Ectodermal cell (in vitro differentiated cells): ENCODE measurements at regions not wholly inside any gene's neighbourhood (a gene's known extent, or its start where the extent isn't known, plus 50 kb on each side); places are given as distances from the start of the nearest gene placed in this dataset.

Experiments used
- H3K27ac ChIP-seq: 2 replicates; pipeline ENCODE4 v1.7.0; 2013; ENCODE audit warnings: mild to moderate bottlenecking, low read depth, low read length; ENCODE audit not compliant: insufficient read depth, poor library complexity, severe bottlenecking
- H3K27me3 ChIP-seq: 2 replicates; pipeline ENCODE4 v1.7.0; 2013; ENCODE audit warnings: mild to moderate bottlenecking, low read length; ENCODE audit not compliant: insufficient read depth, control insufficient read depth, poor library complexity, severe bottlenecking
- H3K36me3 ChIP-seq: one replicate; pipeline ENCODE4 v1.7.0; 2013; ENCODE audit warnings: low read length; ENCODE audit not compliant: control insufficient read depth, insufficient read depth
- H3K4me1 ChIP-seq: one replicate; pipeline ENCODE4 v1.7.0; 2013; ENCODE audit warnings: low read length; ENCODE audit not compliant: control insufficient read depth, insufficient read depth
- H3K4me3 ChIP-seq: 2 replicates; pipeline ENCODE4 v1.7.0; 2013; ENCODE audit warnings: low read depth, low read length, control low read depth; ENCODE audit not compliant: insufficient read depth
- H3K9me3 ChIP-seq: 2 replicates; pipeline ENCODE4 v1.7.0; 2013; ENCODE audit warnings: mild to moderate bottlenecking, low read length, moderate library complexity; ENCODE audit not compliant: control insufficient read depth
- WGBS, 2 experiments: methylation state at CpG; one replicate each; pipeline ENCODE4 v1.1.7; 2013; ENCODE audit warnings: missing lambda C conversion rate in 2 of 2; 5-methylcytosine and 5-hydroxymethylcytosine counted together

DNA sequence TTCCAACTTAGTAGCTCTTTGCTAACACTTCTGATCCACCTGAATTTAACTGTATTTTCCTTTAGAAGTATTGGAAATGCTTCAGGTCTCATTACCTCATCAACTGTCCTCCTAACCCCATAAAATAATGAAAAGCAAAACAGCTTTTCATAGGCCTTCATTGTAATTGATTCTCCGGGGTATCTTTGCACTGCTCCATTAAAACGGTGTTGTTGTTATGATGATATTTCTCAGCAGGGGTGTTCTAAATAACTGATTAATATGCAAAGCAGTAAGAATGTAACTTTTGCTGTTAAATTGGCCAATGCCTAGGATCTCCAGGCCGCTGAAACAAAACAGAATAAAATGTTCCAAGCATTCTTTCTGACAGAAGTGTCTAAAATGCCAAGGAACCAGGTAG is 1983.2 kb downstream of the EFNA5 start:
- Histone ChIP-seq H3K9me3 (no peaks in the 10 kb centered on the region), H3K36me3 (no peaks in the 10 kb centered on the region), H3K27ac (no peak overlapping the region), H3K4me3 (no peak overlapping the region), H3K4me1 (peaks cover 3% of the 10 kb centered on the region), H3K27me3 (no peaks in the 10 kb centered on the region)
- 51 to 54% methylated on average over 3 of the region's 3 CpGs for WGBS, 2 experiments

DNA sequence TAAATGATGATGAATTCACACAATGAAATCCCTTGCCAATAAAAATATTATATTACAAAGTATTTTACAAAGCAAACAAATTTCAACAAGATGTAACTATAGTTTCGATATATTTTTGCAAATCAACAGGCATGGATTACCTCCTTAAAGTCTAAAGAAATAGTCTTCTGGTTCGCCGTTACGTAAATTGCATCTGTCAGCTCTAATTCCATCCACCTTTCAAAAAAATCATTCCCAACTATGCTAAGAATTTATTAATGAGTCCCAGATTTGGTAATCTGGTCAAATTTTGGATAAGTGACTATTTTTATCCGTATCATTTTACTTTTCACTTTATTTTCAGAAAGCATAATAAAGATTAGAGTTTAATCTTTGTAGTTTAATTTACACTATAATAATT is 1984.9 kb downstream of the EFNA5 start:
- 99 to 100% methylated on average over 4 of the region's 5 CpGs for WGBS, 2 experiments
- H3K36me3 ChIP-seq: no peaks in the 10 kb centered on the region
- H3K27ac ChIP-seq: no peak overlapping the region

DNA sequence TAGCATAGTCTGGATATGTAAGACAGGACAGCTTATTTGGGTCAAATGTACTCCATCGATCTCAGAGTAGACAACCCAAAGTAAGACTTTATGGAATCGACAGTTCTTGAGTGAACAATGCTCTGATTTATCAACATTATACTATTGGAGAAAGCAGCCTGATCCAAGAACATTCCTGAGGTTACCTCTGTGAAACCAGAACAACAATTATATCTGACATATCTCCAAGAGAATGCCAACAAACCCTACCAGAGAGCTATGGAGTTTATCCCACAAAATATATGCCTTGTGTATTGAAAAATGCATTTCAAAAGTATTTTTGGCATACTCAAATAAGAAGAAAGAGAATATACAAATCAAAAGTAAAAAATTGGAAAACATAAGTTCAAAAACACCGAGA is 1985.9 kb downstream of the EFNA5 start:
- no peaks in the 10 kb centered on the region for H3K9me3 ChIP-seq
- peaks cover 3% of the 10 kb centered on the region for H3K4me1 ChIP-seq
- no peak overlapping the region for H3K4me3 ChIP-seq
- H3K36me3 ChIP-seq: no peaks in the 10 kb centered on the region
- H3K27me3 ChIP-seq: no peaks in the 10 kb centered on the region
- no peak overlapping the region for H3K27ac ChIP-seq
- WGBS, 2 experiments: 93 to 100% methylated on average over 2 of the region's 3 CpGs

More for the DNA sequence above, 1984.9 kb downstream of the EFNA5 start:
- no peak overlapping the region for H3K4me3 ChIP-seq
- no peaks in the 10 kb centered on the region for H3K27me3 ChIP-seq
- no peaks in the 10 kb centered on the region for H3K9me3 ChIP-seq
- peaks cover 3% of the 10 kb centered on the region for H3K4me1 ChIP-seq

DNA sequence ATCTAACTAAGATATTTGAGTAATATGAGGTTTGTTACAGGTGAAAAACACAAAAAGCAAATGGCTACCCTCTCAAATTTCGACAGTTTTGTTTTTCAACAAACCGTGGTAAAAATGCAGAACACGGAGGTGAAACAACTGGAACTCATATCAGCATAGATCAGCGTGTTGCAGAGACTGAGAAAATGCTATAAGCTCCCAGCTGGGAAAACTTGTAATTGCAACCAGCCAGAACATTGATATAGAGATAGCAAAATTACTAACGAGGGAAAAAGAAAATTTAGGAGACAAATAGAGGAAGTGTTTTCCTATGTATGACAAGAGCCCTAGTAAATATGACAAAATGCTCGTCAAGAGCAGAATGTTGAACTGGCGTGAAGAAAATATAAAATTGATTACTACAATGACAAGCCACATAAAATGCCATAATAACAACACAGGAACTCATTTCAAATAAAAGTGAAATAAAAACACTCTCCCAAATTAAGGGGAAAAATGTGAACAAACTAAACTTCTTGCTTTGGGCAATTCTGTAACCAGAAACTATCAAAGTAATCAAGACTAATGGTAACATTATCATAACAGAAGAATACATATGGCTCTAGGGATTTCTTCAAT is 1989.8 kb downstream of the EFNA5 start:
- no peaks in the 10 kb centered on the region for H3K27me3 ChIP-seq
- H3K27ac ChIP-seq: no peak overlapping the region
- WGBS, 2 experiments: 94 to 97% methylated on average over 6 to 7 of the region's 7 CpGs
- H3K4me1 ChIP-seq: no peaks in the 10 kb centered on the region
- H3K36me3 ChIP-seq: no peaks in the 10 kb centered on the region
- no peak overlapping the region for H3K4me3 ChIP-seq
- no peaks in the 10 kb centered on the region for H3K9me3 ChIP-seq

DNA sequence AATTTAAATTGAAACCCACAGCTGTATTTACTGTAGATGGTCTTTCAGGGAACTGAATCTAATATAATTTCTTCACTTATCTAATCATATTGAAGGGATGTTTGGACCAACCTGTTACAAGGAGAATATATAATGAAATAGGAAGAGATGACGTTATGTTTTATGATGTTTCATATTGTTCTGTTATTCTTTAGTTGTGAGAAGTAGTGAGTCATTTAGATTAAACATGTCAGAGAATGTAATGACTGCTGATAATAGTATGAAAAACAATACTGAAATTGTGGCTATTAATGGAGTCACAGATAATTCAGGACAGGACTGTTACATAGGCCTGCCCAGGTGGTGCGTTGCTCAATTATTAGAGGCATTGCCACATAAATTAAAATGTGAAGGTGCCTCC is 1993.4 kb downstream of the EFNA5 start:
- H3K27me3 ChIP-seq: no peaks in the 10 kb centered on the region
- no peak overlapping the region for H3K4me3 ChIP-seq
- 92 to 98% methylated on average over 2 of the region's 2 CpGs for WGBS, 2 experiments
- H3K27ac ChIP-seq: no peak overlapping the region
- no peaks in the 10 kb centered on the region for H3K9me3 ChIP-seq
- H3K36me3 ChIP-seq: no peaks in the 10 kb centered on the region
- H3K4me1 ChIP-seq: no peaks in the 10 kb centered on the region

DNA sequence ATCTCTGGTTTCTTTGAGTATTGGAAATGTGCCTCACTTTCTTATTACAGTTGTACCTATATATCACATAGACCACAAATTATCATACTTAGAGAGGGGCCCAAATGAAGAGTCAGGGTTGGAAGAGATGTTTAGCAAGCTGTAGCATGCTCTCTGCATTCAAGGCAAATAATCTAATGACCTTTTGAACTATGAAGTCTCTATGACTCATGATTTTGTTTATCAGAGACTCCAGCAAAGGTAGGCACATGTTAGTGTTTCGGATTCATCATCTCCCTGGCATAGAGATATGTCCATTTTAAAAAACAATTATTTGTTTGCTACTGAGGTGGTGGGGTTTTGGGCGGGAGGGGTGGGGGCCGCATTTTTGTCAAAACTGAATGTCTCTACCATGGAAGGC is 2000.1 kb downstream of the EFNA5 start:
- Histone ChIP-seq H3K36me3 (no peaks in the 10 kb centered on the region), H3K9me3 (no peaks in the 10 kb centered on the region), H3K27me3 (no peaks in the 10 kb centered on the region), H3K4me1 (no peaks in the 10 kb centered on the region), H3K4me3 (no peak overlapping the region), H3K27ac (no peak overlapping the region)
- WGBS, 2 experiments: 97 to 100% methylated on average over 2 to 3 of the region's 3 CpGs

DNA sequence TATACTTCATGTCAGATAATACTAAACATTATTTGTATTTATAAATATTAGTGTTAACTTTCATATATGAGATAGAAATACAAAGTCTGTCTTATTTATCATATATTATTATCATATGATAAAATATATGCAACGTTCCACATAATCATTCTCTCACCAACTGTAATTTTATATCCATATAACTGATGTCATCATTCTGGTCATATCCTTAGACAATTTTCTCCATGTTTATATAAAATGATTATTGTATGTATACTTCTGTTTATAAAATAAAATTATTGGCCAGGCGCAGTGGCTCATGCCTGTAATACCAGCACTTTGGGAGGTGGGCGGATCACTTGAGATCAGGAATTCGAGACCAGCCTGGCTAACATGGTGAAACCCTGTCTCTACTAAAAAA is 2007.1 kb downstream of the EFNA5 start:
- WGBS, 2 experiments: 94 to 96% methylated on average over 3 of the region's 4 CpGs
- Histone ChIP-seq H3K4me1 (no peaks in the 10 kb centered on the region), H3K4me3 (no peak overlapping the region), H3K27ac (no peak overlapping the region), H3K9me3 (no peaks in the 10 kb centered on the region), H3K36me3 (no peaks in the 10 kb centered on the region), H3K27me3 (no peaks in the 10 kb centered on the region)

DNA sequence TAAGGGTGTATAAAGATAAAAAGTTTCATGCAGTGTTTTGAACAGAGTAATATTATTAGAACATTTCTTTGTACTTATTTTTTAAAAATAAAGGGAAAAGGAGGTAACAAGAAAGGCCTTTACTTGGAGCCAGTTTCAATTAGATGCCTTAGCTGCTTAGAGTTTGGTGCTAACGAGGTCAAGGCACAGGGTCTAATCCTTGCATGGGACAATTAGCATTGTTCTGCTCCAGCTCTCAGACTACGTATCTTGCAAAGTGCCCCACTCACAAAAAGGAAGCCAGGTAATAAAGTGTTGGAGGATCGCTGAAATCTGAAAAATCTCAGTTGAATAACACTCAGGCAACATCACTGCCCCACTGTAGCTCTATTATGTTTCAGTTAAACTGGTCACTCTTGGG is 2011.3 kb downstream of the EFNA5 start:
- H3K4me1 ChIP-seq: no peaks in the 10 kb centered on the region
- H3K27me3 ChIP-seq: no peaks in the 10 kb centered on the region
- no peak overlapping the region for H3K27ac ChIP-seq
- no peaks in the 10 kb centered on the region for H3K9me3 ChIP-seq
- no peak overlapping the region for H3K4me3 ChIP-seq
- H3K36me3 ChIP-seq: no peaks in the 10 kb centered on the region
- WGBS, 2 experiments: 81 to 88% methylated on average over 3 of the region's 3 CpGs

DNA sequence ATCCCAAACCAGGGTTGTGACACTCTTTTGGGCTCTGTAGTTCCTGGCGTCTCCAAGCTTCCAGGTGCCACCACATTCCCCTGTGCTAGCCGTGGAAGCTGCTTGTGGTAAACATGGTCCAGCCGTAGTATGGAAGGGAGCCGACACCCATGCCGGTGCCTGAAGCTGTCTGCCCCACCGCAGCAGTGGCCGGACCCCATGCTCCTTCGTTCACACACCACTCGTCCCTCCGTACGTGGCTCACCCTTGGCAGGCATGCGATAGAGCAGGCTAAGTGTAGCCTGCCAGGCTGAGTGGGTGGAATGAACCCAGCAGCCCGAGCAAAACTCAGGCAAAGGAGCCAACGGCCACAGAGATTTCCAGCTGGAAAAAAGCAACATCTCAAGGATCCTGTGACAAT is 2030.4 kb downstream of the EFNA5 start:
- no peaks in the 10 kb centered on the region for H3K36me3 ChIP-seq
- 95 to 97% methylated on average over 14 of the region's 14 CpGs for WGBS, 2 experiments
- H3K4me1 ChIP-seq: peaks cover 3% of the 10 kb centered on the region
- no peak overlapping the region for H3K4me3 ChIP-seq
- no peaks in the 10 kb centered on the region for H3K9me3 ChIP-seq
- no peaks in the 10 kb centered on the region for H3K27me3 ChIP-seq
- no peak overlapping the region for H3K27ac ChIP-seq

DNA sequence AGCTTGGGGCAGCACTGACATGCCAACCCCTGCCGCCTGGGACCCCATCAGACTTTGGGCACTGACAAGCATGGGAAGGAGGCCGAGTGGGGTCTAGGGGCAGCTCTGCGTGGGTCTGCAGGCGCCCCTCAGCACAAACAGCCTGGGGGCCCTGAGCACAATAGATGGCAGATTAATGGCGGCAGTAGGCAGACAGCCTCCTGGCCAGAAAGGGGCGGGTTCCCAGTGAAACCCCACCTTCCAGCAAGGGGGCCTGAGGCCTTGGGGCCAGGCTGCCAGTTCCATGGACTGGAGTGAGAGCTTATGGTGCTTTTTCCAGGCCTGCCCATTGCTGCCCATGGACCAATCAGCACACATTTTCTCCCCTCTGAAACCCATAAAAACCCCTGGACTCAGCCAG is 2031.2 kb downstream of the EFNA5 start:
- WGBS, 2 experiments: 92 to 93% methylated on average over 6 of the region's 6 CpGs
- Histone ChIP-seq H3K9me3 (no peaks in the 10 kb centered on the region), H3K4me3 (no peak overlapping the region), H3K4me1 (peaks cover 3% of the 10 kb centered on the region), H3K27ac (no peak overlapping the region), H3K36me3 (no peaks in the 10 kb centered on the region), H3K27me3 (no peaks in the 10 kb centered on the region)

DNA sequence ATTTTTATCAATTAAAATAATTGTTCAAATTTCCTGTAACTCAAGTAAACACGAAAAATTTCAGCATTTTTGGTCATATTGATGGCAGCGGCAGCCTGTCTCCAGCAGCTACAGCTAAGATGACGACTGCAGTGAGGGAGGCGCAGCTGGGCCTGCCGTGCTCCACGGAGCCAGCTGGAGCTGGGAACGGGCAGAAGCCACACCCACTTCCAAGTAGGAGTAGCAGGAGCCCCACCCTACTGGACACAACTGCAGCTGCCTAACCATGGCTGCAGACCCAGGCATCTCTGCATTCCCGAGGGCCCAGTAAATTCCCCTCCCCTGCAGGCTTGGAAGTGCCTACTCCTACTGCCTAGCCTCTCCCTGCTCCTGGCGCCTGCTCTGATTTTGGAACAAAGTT is 2031.7 kb downstream of the EFNA5 start:
- Histone ChIP-seq H3K4me1 (peaks cover 3% of the 10 kb centered on the region), H3K27ac (no peak overlapping the region), H3K9me3 (no peaks in the 10 kb centered on the region), H3K4me3 (no peak overlapping the region), H3K36me3 (no peaks in the 10 kb centered on the region), H3K27me3 (no peaks in the 10 kb centered on the region)
- 77% methylated on average over 9 of the region's 9 CpGs for WGBS, 2 experiments
